GM12878 (cell line): ENCODE measurements at regions not wholly inside any gene's neighbourhood (a gene's known extent, or its start where the extent isn't known, plus 50 kb on each side); places are given as distances from the start of the nearest gene placed in this dataset.

Experiments used
- ATAC-seq: fragments of 200-7000 bp; cut with Tn5 transposase; 3 replicates; pipeline ENCODE4 v1.9.1; 2020; ENCODE audit warnings: mild to moderate bottlenecking, moderate library complexity
- BruUV-seq: library from RNA; stranded (reverse); fragments of 400-500 nt; replicated peaks from 2 replicates; lab custom pipeline; 2021; lab: Mats Ljungman, UMichigan
- CTCF ChIA-PET: fragments of 300-600 bp; sonication (Branson Sonifier 250); formaldehyde crosslinking; extraction: SDS; loops from one replicate; lab custom pipeline; 2021; ENCODE audit warnings: inconsistent platforms; lab: Yijun Ruan, JAX
- POLR2A ChIA-PET: fragments of 350-600 bp; formaldehyde crosslinking; extraction: SDS; loops from one replicate; lab custom pipeline; 2021; ENCODE audit warnings: inconsistent platforms; lab: Charles Lee
- RAD21 ChIA-PET: fragments of 300-600 bp; sonication (Branson Sonifier 250); formaldehyde crosslinking; loops from one replicate; lab custom pipeline; 2023; ENCODE audit warnings: antibody characterized with exemption; ENCODE audit not compliant: unreplicated experiment; lab: Charles Lee
- SMC1A ChIA-PET: fragments of 300-600 bp; sonication (Branson Sonifier 250); formaldehyde crosslinking; loops from one replicate; lab custom pipeline; 2023; ENCODE audit not compliant: unreplicated experiment, uncharacterized antibody; lab: Charles Lee
- DNase-seq: peaks from one replicate; pipeline ENCODE4 v3.0.0-alpha.2; 2011; ENCODE audit warnings: low read depth, low spot score
- FAIRE-seq: peaks from 3 replicates; lab custom pipeline; 2011; peaks lifted over from hg19 to GRCh38; lab: Jason Lieb, UNC
- H2AFZ ChIP-seq: 2 replicates; pipeline ENCODE4 v1.6.0; 2011; ENCODE audit warnings: low read depth, low read length, control low read depth; ENCODE audit not compliant: control insufficient read depth
- H3K27ac ChIP-seq: 2 replicates; pipeline ENCODE4 v1.5.1; 2011; ENCODE audit warnings: control low read depth; ENCODE audit not compliant: control insufficient read depth, insufficient read depth
- H3K27me3 ChIP-seq, 2 experiments: replicated peaks in 1 of 2; 2 replicates each; pipeline versions ENCODE4 v1.6.0 to v1.6.1; 2011; ENCODE audit warnings: low read length in 1 of 2; ENCODE audit not compliant: control insufficient read depth in 2 of 2, insufficient read depth in 2 of 2
- H3K36me3 ChIP-seq, 2 experiments: 2 replicates each; pipeline ENCODE4 v1.5.1; 2011; ENCODE audit warnings: low read length in 1 of 2; ENCODE audit not compliant: control insufficient read depth in 2 of 2, insufficient read depth in 2 of 2
- H3K4me1 ChIP-seq: 2 replicates; pipeline ENCODE4 v1.6.1; 2011; ENCODE audit warnings: mild to moderate bottlenecking, low read length, moderate library complexity, mixed read lengths; ENCODE audit not compliant: control insufficient read depth, insufficient read depth
- H3K4me2 ChIP-seq: 2 replicates; pipeline ENCODE4 v1.6.0; 2011; ENCODE audit warnings: control low read depth; ENCODE audit not compliant: control insufficient read depth, insufficient read depth
- H3K4me3 ChIP-seq: fragments of 200-600 bp; sonication (generic); 2 replicates; pipeline ENCODE4 v1.5.1; 2016
- H3K79me2 ChIP-seq: 2 replicates; pipeline ENCODE4 v1.6.0; 2011; ENCODE audit warnings: low read length; ENCODE audit not compliant: control insufficient read depth, insufficient read depth
- H3K9ac ChIP-seq: 2 replicates; pipeline ENCODE4 v1.8.0; 2011; ENCODE audit warnings: low read length, control low read depth, mixed read lengths; ENCODE audit not compliant: control insufficient read depth, insufficient read depth
- H3K9me3 ChIP-seq: replicated peaks from 3 replicates; pipeline ENCODE4 v1.5.1; 2011; ENCODE audit warnings: mild to moderate bottlenecking, low read length; ENCODE audit not compliant: control insufficient read depth, insufficient read depth
- H4K20me1 ChIP-seq: 2 replicates; pipeline ENCODE4 v1.6.0; 2011; ENCODE audit not compliant: control insufficient read depth, insufficient read depth
- BCL11A ChIP-seq: IDR thresholded peaks from 2 replicates; pipeline ENCODE4 v1.6.1; 2011; ENCODE audit warnings: low read depth, low read length
- BMI1 ChIP-seq: fragments of 450-650 bp; IDR thresholded peaks from 2 replicates; pipeline ENCODE4 v1.6.1; 2016; ENCODE audit warnings: mild to moderate bottlenecking, moderate library complexity, borderline replicate concordance
- CBFB ChIP-seq: IDR thresholded peaks from 2 replicates; pipeline ENCODE4 v1.6.1; 2016; ENCODE audit warnings: antibody characterized with exemption, low read depth
- CREM ChIP-seq: IDR thresholded peaks from 2 replicates; pipeline ENCODE4 v1.6.1; 2014; ENCODE audit warnings: antibody characterized with exemption, low read depth
- DPF2 ChIP-seq: fragments of 450-650 bp; IDR thresholded peaks from 2 replicates; pipeline ENCODE4 v1.6.1; 2017; ENCODE audit warnings: mild to moderate bottlenecking
- EGR1 ChIP-seq, 2 experiments: IDR thresholded peaks; 1 replicate in 1 of 2; 2 replicates in 1 of 2; pipeline ENCODE4 v1.6.1; 2011 to 2012; ENCODE audit warnings: low read depth in 2 of 2, low read length in 2 of 2, borderline replicate concordance in 1 of 2, mild to moderate bottlenecking in 1 of 2, moderate library complexity in 1 of 2
- ELK1 ChIP-seq: IDR thresholded peaks from 2 replicates; pipeline ENCODE4 v1.6.1; 2012; ENCODE audit warnings: low read depth, low read length, improper control_type of control experiment
- FOXM1 ChIP-seq: IDR thresholded peaks from 2 replicates; pipeline ENCODE4 v1.6.1; 2012; ENCODE audit warnings: low read depth, mild to moderate bottlenecking, inconsistent platforms, low read length, moderate library complexity
- KLF5 ChIP-seq: fragments of 450-650 bp; IDR thresholded peaks from 2 replicates; pipeline ENCODE4 v1.6.1; 2014; ENCODE audit warnings: mild to moderate bottlenecking; ENCODE audit not compliant: partially characterized antibody
- NFXL1 ChIP-seq: fragments of 450-650 bp; IDR thresholded peaks from 2 replicates; pipeline ENCODE4 v1.6.1; 2017; ENCODE audit warnings: antibody characterized with exemption, mild to moderate bottlenecking, borderline replicate concordance
- SKIL ChIP-seq: fragments of 450-650 bp; IDR thresholded peaks from 2 replicates; pipeline ENCODE4 v1.6.1; 2017; ENCODE audit warnings: mild to moderate bottlenecking, low read depth, inconsistent platforms; ENCODE audit not compliant: poor library complexity, severe bottlenecking
- SMARCA5 ChIP-seq: fragments of 450-650 bp; IDR thresholded peaks from 2 replicates; pipeline ENCODE4 v1.6.1; 2017; ENCODE audit warnings: mild to moderate bottlenecking
- STAT1 ChIP-seq: fragments of 450-650 bp; conservative IDR thresholded peaks from 2 replicates; pipeline ENCODE4 v1.6.1; 2014; ENCODE audit warnings: antibody characterized with exemption, mild to moderate bottlenecking
- SUZ12 ChIP-seq: fragments of 200-600 bp; sonication (generic); IDR thresholded peaks from one replicate; pipeline ENCODE4 v1.6.1; 2018; ENCODE audit warnings: antibody characterized with exemption, mild to moderate bottlenecking; ENCODE audit not compliant: unreplicated experiment
- TAF1 ChIP-seq: IDR thresholded peaks from 2 replicates; pipeline ENCODE4 v1.6.1; 2011; ENCODE audit warnings: mild to moderate bottlenecking, low read depth, low read length, borderline replicate concordance
- TCF12 ChIP-seq: IDR thresholded peaks from 2 replicates; pipeline ENCODE4 v1.6.1; 2011; ENCODE audit warnings: low read depth, mild to moderate bottlenecking, low read length
- TCF7 ChIP-seq: IDR thresholded peaks from 2 replicates; pipeline ENCODE4 v1.6.1; 2014; ENCODE audit warnings: antibody characterized with exemption, borderline replicate concordance
- ZBED1 ChIP-seq: IDR thresholded peaks from 2 replicates; pipeline ENCODE4 v1.6.1; 2016; ENCODE audit warnings: borderline replicate concordance
- ZNF24 ChIP-seq: fragments of 450-650 bp; IDR thresholded peaks from 2 replicates; pipeline ENCODE4 v1.6.1; 2017; ENCODE audit warnings: antibody characterized with exemption, mild to moderate bottlenecking
- ZNF592 ChIP-seq: fragments of 450-650 bp; IDR thresholded peaks from 2 replicates; pipeline ENCODE4 v1.6.1; 2017; ENCODE audit warnings: mild to moderate bottlenecking, moderate library complexity
- in situ Hi-C: fragments of 300-500 bp; cut with MboI; formaldehyde crosslinking; loops from 9 replicates; pipeline ENCODE4 v1.14.3; 2018; ENCODE audit warnings: mixed read lengths
- intact Hi-C: fragments of 100-400 bp; cut with micrococcal nuclease; formaldehyde crosslinking; loops from one replicate; pipeline ENCODE4 v1.14.2; 2022; ENCODE audit not compliant: unreplicated experiment

GRCh38 chr1:65558215-65558614 is 137.7 kb downstream of the LEPR start:
- TF ChIP-seq KLF5 (no peak), ELK1 (no peak), CBFB (no peak), TCF12 (no peak), SUZ12 (no peak), BCL11A (no peak), BMI1 (no peak), ZBED1 (no peak), ZNF24 (no peak), EGR1 (IDR thresholded peaks at IDR 0.05; ENCODE audit: borderline replicate concordance in 1 of 2, low read depth in 2 of 2, low read length in 2 of 2) (no peak), SMARCA5 (no peak), TAF1 (no peak), SKIL (no peak), DPF2 (no peak), CREM (no peak), TCF7 (no peak), STAT1 (no peak), NFXL1 (no peak), FOXM1 (no peak), ZNF592 (no peak)
- CTCF ChIA-PET, result no interaction called here
- no peak overlapping the region for H2AFZ ChIP-seq

More at GRCh38 chr1:65558215-65558614, 137.7 kb downstream of the LEPR start:
- Histone ChIP-seq H3K79me2 (no peaks in the 10 kb centered on the region), H3K9me3 (no peaks in the 10 kb centered on the region), H4K20me1 (no peaks in the 10 kb centered on the region), H3K4me3 (no peak overlapping the region), H3K4me1 (no peaks in the 10 kb centered on the region), H3K9ac (no peak overlapping the region), H3K27ac (no peak overlapping the region), H3K27me3 (no peaks in the 10 kb centered on the region), H3K4me2 (no peak overlapping the region), H3K36me3 (no peaks in the 10 kb centered on the region)
- ATAC-seq, result no peak
- no peak for DNase-seq
- ChIA-PET SMC1A (no interaction called here), RAD21 (no interaction called here), POLR2A (no interaction called here)
- in situ Hi-C loops (no loop called here), intact Hi-C loops (no loop called here)
- FAIRE-seq, result no peak
- no TSS peak for BruUV-seq
